Liver (tissue), 3 donors: ENCODE measurements at regions not wholly inside any gene's neighbourhood (a gene's known extent, or its start where the extent isn't known, plus 50 kb on each side); places are given as distances from the start of the nearest gene placed in this dataset.

Source experiments
- FOXA1 ChIP-seq: IDR thresholded peaks from 2 replicates; pipeline ENCODE4 v1.6.1; 2016; ENCODE audit warnings: antibody characterized with exemption
- GABPA ChIP-seq, 2 donors: IDR thresholded peaks in 1 of 2; conservative IDR thresholded peaks in 1 of 2; 2 replicates each; pipeline ENCODE4 v1.6.1; 2016; ENCODE audit warnings: antibody characterized with exemption in 2 of 2, mild to moderate bottlenecking in 1 of 2, moderate library complexity in 1 of 2
- JUND ChIP-seq, 2 donors: IDR thresholded peaks; 2 replicates each; pipeline ENCODE4 v1.6.1; 2016; ENCODE audit warnings: antibody characterized with exemption in 2 of 2
- MAX ChIP-seq: IDR thresholded peaks from 2 replicates; pipeline ENCODE4 v1.6.1; 2016; ENCODE audit warnings: antibody characterized with exemption
- RAD21 ChIP-seq, 2 donors: IDR thresholded peaks; 2 replicates each; pipeline ENCODE4 v1.6.1; 2016; ENCODE audit warnings: antibody characterized with exemption in 2 of 2, mild to moderate bottlenecking in 2 of 2
- REST ChIP-seq: IDR thresholded peaks from 2 replicates; pipeline ENCODE4 v1.6.1; 2016; ENCODE audit warnings: antibody characterized with exemption, mild to moderate bottlenecking
- SP1 ChIP-seq: IDR thresholded peaks from 2 replicates; pipeline ENCODE4 v1.6.1; 2018; ENCODE audit warnings: antibody characterized with exemption, mild to moderate bottlenecking
- TAF1 ChIP-seq: conservative IDR thresholded peaks from 2 replicates; pipeline ENCODE4 v1.6.1; 2016; ENCODE audit warnings: antibody characterized with exemption, mild to moderate bottlenecking
- ZBTB33 ChIP-seq: IDR thresholded peaks from 2 replicates; pipeline ENCODE4 v1.6.1; 2016; ENCODE audit warnings: antibody characterized with exemption
- TF ChIP-seq, protein P1 (sequence below): fragments of 150-350 bp; IDR thresholded peaks from 2 replicates; pipeline ENCODE4 v1.5.1; 2017; ENCODE audit warnings: improper control_type of control experiment, low read depth, low read length; ENCODE audit not compliant: missing input control
- TF ChIP-seq, protein P2 (sequence below): IDR thresholded peaks from 2 replicates; pipeline ENCODE4 v1.6.1; 2016; ENCODE audit warnings: antibody characterized with exemption
- donor health status: healthy.
- donor health status: healthy.

DNA sequence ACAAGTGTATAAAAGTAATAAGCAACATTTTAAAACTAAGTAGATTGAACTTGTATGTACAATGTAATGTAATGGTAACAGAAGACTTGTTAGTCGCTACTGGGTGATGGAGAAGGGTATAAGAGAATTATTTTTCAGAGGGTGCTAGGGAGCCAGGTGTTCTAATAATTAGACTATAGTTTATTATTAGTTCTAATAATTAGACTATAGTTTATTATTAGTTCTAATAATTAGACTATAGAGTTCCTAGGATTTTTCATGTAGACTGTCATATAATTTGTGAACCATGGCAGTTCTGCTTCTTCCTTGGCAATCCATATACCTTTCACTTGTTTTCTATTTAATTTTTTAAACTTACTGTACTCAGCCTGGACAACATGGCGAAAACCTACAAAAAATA is 117.3 kb upstream of the TSPAN5 start:
- TF ChIP-seq MAX (no peak), REST (no peak), TAF1 (no peak), ZBTB33 (no peak), SP1 (no peak), RAD21 (IDR thresholded peaks at IDR 0.05) (no peak), GABPA (IDR thresholded peaks at IDR 0.05 in 1 of 2, conservative IDR thresholded peaks at IDR 0.05 in 1 of 2) (no peak), JUND (IDR thresholded peaks at IDR 0.05) (no peak), FOXA1 (no peak)
- TF ChIP-seq, protein P1, sequence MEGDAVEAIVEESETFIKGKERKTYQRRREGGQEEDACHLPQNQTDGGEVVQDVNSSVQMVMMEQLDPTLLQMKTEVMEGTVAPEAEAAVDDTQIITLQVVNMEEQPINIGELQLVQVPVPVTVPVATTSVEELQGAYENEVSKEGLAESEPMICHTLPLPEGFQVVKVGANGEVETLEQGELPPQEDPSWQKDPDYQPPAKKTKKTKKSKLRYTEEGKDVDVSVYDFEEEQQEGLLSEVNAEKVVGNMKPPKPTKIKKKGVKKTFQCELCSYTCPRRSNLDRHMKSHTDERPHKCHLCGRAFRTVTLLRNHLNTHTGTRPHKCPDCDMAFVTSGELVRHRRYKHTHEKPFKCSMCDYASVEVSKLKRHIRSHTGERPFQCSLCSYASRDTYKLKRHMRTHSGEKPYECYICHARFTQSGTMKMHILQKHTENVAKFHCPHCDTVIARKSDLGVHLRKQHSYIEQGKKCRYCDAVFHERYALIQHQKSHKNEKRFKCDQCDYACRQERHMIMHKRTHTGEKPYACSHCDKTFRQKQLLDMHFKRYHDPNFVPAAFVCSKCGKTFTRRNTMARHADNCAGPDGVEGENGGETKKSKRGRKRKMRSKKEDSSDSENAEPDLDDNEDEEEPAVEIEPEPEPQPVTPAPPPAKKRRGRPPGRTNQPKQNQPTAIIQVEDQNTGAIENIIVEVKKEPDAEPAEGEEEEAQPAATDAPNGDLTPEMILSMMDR = no peak
- TF ChIP-seq, protein P2, sequence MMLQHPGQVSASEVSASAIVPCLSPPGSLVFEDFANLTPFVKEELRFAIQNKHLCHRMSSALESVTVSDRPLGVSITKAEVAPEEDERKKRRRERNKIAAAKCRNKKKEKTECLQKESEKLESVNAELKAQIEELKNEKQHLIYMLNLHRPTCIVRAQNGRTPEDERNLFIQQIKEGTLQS = no peak
